AML-193 (cell line): ENCODE measurements at regions not wholly inside any gene's neighbourhood (a gene's known extent, or its start where the extent isn't known, plus 50 kb on each side); places are given as distances from the start of the nearest gene placed in this dataset.

ENCODE experiments used
- DNase-seq, 2 experiments: peaks; one replicate each; lab custom pipeline; 2025; lab: John Stamatoyannopoulos, UW

DNA sequence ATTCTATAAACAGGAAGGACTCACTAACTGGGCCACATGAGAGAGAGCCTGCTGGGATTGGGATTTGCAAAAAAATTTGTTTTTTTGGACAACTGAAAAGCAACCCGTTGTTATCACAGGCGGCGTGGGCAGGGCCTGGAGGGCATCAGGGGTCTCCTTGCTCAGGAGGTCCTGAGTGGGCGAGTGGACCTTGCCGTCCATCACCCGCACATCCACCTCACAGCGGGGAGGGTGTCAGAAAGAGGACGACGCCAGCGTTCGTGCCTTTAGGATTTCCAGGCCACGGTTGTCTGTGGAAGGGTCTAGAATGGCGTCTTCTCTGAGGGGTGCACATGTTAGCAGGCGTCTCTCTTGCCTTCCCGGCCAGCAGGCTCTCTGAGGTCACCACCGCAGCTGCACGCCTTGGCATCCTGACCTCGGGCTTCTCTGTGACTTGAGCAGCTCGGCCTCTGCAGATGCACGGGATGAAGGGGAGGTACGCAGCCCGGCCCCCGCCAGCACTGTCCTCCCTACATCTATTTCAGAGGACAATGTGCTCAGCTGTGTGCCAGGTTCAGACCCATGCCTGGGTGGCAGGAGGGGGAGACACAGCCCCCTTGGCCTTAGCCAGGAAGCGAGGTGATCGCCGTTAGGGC is 749.5 kb downstream of the BRD1 start:
- no peak for DNase-seq

GRCh38 chr22:49077586-49077985 is 750.1 kb downstream of the BRD1 start:
- DNase-seq: no peak

- DNase-seq: no peak
Observed at GRCh38 chr22:49077036-49077393, 750.7 kb downstream of the BRD1 start.

- no peak for DNase-seq
Observed at GRCh38 chr22:49076300-49077035, 751.2 kb downstream of the BRD1 start.

GRCh38 chr22:49075150-49075549 is 752.5 kb downstream of the BRD1 start:
- DNase-seq: no peak

DNA sequence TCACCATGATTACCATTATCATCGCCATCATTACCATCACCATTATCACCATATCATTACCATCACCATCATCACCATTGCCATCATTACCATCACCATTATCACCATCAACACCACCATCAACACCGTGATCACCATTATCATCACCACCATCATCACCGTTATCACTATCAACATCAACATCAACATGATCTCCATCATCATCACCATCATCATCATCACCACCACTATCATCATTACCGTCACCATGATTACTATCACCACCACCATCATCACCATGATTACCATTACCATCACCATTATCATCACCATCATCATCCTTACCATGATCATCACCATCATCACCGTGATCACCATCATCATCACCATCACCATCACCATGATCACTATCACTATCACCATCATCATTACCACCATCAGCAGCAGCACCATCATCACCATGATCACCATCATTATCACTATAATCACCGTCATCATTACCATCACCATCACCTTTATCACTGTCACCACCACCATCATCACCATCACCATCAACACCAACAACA is 753.7 kb downstream of the BRD1 start:
- no peak for DNase-seq

DNA sequence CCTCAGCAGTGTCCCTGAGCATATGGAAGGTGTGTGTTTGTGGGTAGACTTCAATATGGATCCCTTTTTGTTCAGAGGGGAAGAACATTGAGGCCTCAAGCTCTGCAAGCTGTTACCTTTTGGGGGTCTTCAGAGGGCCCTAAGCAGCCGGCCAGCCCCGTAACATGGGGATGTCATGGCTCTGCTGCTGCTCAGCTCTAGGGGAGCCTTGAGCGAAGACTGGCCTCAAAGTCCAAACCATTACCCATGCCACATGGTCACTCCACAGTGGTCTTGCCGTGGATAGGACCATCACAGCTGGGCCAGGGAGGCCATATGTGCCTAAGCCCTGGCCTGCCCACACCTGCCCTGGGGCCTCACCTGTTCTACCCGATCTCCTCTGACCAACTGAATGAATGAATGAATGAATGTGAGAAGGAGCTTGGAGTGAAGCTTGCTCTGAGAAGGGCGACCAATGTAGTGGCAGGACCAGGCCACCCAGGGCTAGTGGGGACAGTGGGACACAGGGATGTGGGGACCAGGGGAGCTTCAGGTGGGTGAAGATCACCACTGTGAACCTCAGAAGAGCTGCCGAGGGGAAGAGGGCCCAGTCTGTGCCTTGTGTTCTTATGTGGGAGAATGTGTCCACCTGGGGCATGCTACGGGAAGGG is 754.6 kb downstream of the BRD1 start:
- DNase-seq: no peak

- DNase-seq: no peak
Observed at GRCh38 chr22:49070501-49070900, 757.2 kb downstream of the BRD1 start.

DNA sequence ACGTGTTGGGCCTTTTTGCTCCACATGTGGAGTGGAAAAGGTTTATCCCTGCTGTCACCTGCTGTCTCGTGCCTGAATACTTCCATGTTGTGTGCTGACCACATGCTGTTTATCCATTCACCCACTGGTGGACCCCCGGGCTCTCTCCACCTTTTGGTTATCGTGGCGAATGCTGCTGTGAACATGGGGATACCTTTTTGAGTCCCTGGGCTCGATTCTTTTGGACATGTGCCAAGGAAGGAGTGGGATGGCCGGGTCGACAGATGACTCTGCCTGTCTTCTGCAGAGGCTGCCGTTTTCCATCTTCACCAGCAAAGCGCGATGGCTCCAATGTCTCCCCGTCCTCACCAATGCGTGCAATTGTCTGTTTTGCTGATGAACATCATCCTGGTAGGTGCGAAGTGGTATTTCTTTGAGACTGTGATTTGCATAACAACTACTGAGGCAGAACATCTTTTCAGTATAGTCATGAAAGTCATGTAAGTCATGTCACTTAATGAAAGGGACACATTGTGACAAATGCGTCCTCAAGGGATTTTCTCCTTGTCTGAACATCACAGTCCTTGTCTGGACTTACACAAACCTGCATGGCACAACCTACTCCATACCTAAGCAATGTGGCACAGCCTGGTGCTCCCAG is 758.7 kb downstream of the BRD1 start:
- DNase-seq: no peak

GRCh38 chr22:49067504-49067903 is 760.2 kb downstream of the BRD1 start:
- DNase-seq: no peak

DNA sequence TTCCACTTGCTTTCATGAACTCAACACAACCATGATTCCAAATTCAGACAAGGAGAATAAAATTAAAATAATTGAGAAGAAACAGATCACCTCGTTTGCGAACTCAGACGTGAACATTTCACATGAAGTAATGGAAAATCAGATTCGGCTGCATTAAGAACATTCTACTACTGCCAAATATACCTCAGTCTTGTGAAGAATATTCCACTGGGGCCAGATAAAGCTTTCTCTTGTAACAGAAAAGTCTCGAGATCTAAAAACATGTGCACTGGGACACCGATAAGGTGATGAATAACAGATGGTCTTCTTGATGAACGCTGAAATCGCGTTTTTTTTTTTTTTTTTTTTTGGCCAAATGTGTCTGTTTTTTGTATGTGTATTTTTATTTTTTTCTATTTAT is 761.1 kb downstream of the BRD1 start:
- no peak for DNase-seq

DNA sequence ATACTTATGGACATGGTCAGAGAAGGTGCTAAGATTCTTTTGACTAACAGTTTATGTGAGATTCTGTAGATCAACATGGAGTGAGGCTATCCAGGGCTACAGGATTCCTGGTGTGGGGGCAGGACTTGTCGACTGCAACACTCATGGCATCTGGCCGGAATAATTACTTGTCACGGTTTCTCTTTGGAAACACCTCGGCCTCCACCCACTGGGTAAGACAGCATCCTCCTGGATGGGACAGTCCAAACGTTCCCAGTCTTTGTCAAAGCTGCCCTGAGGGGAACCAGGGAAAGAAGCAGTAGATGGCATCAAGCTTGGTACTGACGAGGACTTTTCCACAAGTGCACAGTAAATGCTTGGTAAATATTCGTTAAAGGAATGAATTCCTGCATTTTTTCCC is 762.8 kb downstream of the BRD1 start:
- no peak for DNase-seq

DNA sequence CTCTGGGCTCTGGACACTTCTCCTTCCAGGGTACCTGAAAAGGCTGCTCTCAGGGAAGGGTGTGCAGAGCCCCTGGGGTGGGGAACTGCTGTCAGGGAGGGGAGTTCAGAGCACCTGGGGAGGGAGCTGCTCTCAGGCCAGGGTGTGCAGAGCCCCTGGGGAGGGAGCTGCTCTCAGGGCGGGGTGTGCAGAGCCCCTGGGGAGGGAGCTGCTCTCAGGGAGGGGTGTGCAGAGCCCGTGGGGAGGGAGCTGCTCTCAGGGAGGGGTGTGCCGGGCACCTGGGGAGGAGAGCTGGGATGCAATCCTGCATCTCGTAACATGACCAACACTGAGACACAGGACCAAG is 764.2 kb downstream of the BRD1 start:
- DNase-seq: no peak

DNA sequence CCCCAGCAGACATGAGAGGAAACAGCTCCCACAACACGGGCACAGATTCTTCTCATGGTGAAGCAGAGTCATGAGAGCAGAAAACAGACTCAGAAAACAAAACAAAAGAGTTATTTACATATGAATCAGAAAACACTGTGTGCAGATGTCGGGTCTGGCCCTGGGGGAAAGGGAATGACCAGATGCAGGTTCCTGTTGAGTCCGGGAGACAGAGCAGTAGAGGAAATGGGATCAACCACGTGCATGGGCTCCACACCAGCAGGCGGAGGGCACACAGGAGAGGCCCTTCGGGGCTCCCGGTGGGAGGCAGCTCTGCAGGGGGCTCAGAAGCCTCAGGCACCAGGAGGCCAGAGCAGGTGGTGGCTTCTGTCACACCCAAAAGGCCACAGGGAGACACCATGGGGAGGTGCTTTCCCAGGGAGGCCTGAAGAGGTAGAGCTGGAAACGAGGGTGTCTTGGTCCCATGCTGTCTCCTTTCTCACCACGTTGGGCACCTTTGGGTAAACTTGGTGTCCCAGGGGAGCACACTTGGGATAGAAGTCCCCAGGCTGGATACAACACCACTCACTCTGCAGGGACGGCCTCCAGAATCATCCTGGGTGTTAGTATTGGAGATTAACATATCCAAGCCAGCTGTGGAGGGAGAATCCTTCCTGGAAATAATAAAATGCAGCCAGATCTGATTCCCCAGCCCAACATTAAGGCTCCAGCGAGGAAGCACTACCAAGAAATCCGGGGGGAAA is 764.7 kb downstream of the BRD1 start:
- no peak for DNase-seq

- DNase-seq: no peak
Observed at GRCh38 chr22:49062155-49062801, 765.4 kb downstream of the BRD1 start.

GRCh38 chr22:49057910-49058309 is 769.8 kb downstream of the BRD1 start:
- DNase-seq: no peak

DNA sequence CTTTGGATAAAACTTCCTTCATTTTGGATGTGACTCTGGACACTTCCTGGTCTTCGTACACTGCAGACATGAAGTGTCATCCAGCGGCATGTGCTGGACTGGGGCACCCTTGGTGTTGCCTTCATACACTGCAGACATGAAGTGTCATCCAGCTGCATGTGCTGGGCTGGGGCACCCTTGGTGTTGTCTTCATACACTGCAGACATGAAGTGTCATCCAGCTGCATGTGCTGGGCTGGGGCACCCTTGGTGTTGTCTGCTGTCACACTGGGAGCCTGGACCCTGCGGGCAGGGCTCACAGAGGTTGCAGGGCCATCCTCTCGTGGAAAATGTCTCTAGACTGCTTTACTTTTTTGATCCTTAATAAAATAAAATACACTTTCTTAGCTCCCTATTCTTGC is 771.4 kb downstream of the BRD1 start:
- no peak for DNase-seq

DNA sequence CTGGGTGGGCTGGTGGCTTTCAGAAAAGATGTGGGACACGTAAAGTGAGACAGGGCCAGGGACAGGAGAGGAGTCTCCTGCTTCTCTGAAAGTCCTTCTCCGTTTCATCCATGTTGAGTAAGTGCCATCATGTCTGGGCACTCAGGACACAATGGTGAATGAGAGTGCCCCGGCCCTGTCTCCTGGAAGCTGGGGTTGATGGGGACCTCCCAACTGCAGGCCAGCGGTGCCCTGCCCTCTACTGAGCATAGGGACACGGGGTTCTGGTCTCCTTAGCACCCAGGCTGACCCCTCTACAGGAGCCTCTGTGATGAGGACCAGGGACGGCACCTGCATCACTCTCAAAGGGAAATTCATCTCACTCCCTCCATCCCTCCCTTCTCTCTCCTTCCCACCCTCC is 772.3 kb downstream of the BRD1 start:
- no peak for DNase-seq

DNA sequence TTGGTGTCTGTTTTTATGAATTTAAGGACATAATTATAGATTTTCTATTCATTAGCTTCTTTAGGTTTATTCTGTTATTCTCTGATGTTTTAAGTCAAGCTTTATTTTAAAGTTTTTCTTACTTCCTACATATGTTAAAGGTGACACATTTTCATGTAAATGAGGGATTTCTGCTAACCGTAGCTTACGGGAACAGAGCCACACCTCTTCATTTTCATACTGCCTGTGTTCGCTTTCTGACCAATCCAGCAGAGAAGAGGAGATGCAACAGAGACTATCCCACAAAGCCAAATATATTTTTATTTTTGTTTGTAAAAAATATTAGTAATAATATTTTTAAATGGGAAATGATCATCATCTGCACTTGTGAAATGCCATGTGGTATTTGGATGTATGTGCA is 774.1 kb downstream of the BRD1 start:
- DNase-seq: no peak

DNA sequence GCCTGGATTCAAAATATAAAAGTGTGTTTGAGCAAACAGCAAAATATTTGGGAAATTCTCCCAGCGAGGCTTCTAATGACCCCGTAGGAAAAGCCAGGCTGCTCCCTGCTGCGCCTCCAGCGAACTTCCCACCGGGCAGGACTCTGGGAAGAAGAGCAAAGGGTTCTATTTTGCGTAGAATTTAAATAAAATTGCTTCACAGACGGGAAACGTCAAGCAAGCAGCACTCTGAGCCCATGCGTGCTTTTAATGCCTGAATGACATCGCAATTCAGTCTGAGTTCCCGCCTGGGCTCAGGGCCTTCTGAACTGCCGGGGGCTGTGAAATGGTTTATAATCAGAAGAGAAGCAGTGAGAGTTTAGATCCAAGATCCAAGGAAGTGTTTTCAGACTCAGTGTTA is 775.1 kb downstream of the BRD1 start:
- DNase-seq: no peak

DNA sequence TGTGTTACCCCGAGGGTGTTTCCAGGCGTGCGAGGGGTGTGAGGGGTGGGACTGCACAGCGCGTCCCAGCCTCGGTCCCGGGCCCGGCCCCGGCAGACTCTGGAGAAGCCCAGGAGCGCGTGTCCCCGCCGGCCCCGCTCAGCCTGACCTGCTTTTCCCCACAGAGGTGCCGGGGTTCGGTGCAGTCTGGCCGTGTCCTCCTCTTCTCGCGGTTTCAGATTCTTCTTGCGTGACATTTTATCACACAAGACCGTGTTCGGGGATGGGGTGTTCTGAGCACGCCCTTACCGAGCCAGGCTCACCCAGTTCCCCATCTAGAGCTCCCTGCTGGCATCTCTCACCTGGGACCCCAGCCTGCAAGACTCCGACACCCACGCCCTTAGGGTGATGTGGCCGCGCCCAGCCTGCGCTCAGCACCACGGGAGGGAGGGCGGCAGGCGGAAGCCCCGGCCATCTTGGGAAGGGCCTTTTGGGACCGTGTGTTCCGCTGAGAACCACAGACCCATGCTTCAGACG is 775.6 kb downstream of the BRD1 start:
- no peak for DNase-seq
